ENCODE measurements at regions not wholly inside any gene's neighbourhood (a gene's known extent, or its start where the extent isn't known, plus 50 kb on each side); places are given as distances from the start of the nearest gene placed in this dataset.

DNA sequence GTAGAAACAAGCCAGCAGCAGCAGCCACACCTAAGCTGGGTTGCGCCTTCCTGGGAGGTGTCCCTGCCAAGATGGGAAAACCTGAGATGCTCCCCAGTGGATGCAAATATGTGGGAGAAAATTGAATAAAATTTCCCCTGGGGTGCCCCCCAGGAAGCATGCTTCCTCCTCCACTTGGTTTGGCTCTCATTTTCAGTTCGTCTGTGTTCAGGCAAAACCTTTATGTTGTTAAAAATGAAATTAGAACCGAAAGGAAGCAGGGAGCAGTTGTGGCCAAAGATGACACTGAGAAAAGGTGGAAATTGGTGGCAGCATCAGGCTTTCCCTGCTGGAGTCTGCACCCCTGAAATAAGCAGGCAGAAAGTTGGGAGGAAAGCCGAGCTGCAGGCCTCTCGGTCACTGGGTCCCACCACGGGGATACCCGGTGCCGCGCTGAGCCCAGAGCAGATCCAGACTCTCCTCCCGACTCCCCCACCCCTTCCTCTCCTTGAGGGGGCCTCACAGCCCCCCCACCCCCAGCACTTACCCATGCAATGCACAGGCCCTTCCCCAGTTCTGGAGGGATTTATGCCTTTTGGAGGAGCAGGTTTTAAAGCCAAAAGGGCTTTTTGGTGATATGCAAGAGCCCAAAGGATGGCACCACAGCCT, 267.7 kb upstream of the SPRED2 start:
- DNase-seq, result no peak
- H3K4me3 ChIP-seq (ENCODE audit: low read depth, low read length), result no peak overlapping the region
- in situ Hi-C loops (cut with HindIII; ENCODE audit: low pct_ligation_motif_present, low sequenced_read_pairs), result no loop called here
- H3K27ac ChIP-seq, result no peak overlapping the region
- TF ChIP-seq CTCF (IDR thresholded peaks at IDR 0.05; ENCODE audit: low read depth, low read length, missing control alignments), result no peak
- no peaks in the 10 kb centered on the region for H3K36me3 ChIP-seq (replicated peaks)
- no peaks in the 10 kb centered on the region for H3K27me3 ChIP-seq (replicated peaks)

- DNase-seq, result no peak
- no peaks in the 10 kb centered on the region for H3K36me3 ChIP-seq (replicated peaks)
Measured at GRCh38 chr2:65691816-65692215, 259.4 kb upstream of the SPRED2 start.

GRCh38 chr2:65688141-65688886, 255.9 kb upstream of the SPRED2 start:
- no peak for DNase-seq
- Histone ChIP-seq H3K4me3 (ENCODE audit: low read depth, low read length) (no peak overlapping the region), H3K27me3 (replicated peaks) (no peaks in the 10 kb centered on the region), H3K27ac (no peak overlapping the region), H3K36me3 (replicated peaks) (no peaks in the 10 kb centered on the region)
- TF ChIP-seq CTCF (IDR thresholded peaks at IDR 0.05; ENCODE audit: low read depth, low read length, missing control alignments), result no peak
- in situ Hi-C loops (cut with HindIII; ENCODE audit: low pct_ligation_motif_present, low sequenced_read_pairs), result no loop called here

More at GRCh38 chr2:65691816-65692215, 259.4 kb upstream of the SPRED2 start:
- no peak for TF ChIP-seq CTCF (IDR thresholded peaks at IDR 0.05; ENCODE audit: low read depth, low read length, missing control alignments)
- in situ Hi-C loops (cut with HindIII; ENCODE audit: low pct_ligation_motif_present, low sequenced_read_pairs), result no loop called here
- H3K4me3 ChIP-seq (ENCODE audit: low read depth, low read length), result no peak overlapping the region
- H3K27ac ChIP-seq, result no peak overlapping the region
- no peaks in the 10 kb centered on the region for H3K27me3 ChIP-seq (replicated peaks)

DNA sequence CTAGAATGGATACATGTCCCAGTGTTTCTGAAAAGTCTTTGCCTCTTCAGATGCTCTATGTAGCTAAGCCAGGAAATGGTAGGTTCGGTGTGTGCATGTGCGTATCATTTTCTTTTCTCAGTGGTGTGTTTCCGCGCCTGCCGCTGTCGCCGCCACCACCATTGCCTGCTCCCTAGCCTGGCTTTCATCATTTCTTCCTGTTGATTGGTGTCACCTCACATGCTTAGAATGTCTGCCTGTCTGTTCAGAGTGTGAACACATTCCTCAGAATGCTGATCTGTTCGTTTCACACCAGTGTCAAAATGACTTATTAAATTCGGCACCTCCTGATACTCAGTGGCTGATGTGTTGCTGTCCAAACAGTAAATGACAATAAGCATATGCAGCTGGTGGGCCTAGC, 255.2 kb upstream of the SPRED2 start:
- Histone ChIP-seq H3K27ac (no peak overlapping the region), H3K36me3 (replicated peaks) (no peaks in the 10 kb centered on the region), H3K4me3 (ENCODE audit: low read depth, low read length) (no peak overlapping the region), H3K27me3 (replicated peaks) (no peaks in the 10 kb centered on the region)
- in situ Hi-C loops (cut with HindIII; ENCODE audit: low pct_ligation_motif_present, low sequenced_read_pairs), result no loop called here
- no peak for DNase-seq
- TF ChIP-seq CTCF (IDR thresholded peaks at IDR 0.05; ENCODE audit: low read depth, low read length, missing control alignments), result no peak

- in situ Hi-C loops (cut with HindIII; ENCODE audit: low pct_ligation_motif_present, low sequenced_read_pairs), result no loop called here
- H3K27me3 ChIP-seq (replicated peaks), result no peaks in the 10 kb centered on the region
- TF ChIP-seq CTCF (IDR thresholded peaks at IDR 0.05; ENCODE audit: low read depth, low read length, missing control alignments), result no peak
- DNase-seq, result no peak
- H3K27ac ChIP-seq, result no peak overlapping the region
- H3K4me3 ChIP-seq (ENCODE audit: low read depth, low read length), result no peak overlapping the region
- no peaks in the 10 kb centered on the region for H3K36me3 ChIP-seq (replicated peaks)
Measured at GRCh38 chr2:65686928-65687521, 254.6 kb upstream of the SPRED2 start.
